ENCODE measurements at regions not wholly inside any gene's neighbourhood (a gene's known extent, or its start where the extent isn't known, plus 50 kb on each side); places are given as distances from the start of the nearest gene placed in this dataset.

- no peak overlapping the region for H3K27ac Mint-ChIP-seq
- CTCF ChIA-PET = no interaction called here
- no peaks in the 10 kb centered on the region for H3K9me3 Mint-ChIP-seq
- POLR2A ChIA-PET = no interaction called here
- peaks cover 2% of the 10 kb centered on the region for H3K4me1 Mint-ChIP-seq
- no peaks in the 10 kb centered on the region for H3K27me3 Mint-ChIP-seq
- H3K36me3 Mint-ChIP-seq (ENCODE audit: low read depth) = no peaks in the 10 kb centered on the region
- no peak for DNase-seq
- no peak overlapping the region for H3K4me3 Mint-ChIP-seq
Measured at GRCh38 chr5:173699966-173700365, 83.5 kb upstream of the BOD1 start.

- no peak for DNase-seq
- no peaks in the 10 kb centered on the region for H3K9me3 Mint-ChIP-seq
- ChIA-PET POLR2A (no interaction called here), CTCF (no interaction called here)
- H3K27me3 Mint-ChIP-seq = no peaks in the 10 kb centered on the region
- H3K27ac Mint-ChIP-seq = no peak overlapping the region
- no peak overlapping the region for H3K4me3 Mint-ChIP-seq
- H3K4me1 Mint-ChIP-seq = peaks cover under 1% of the 10 kb centered on the region
- no peaks in the 10 kb centered on the region for H3K36me3 Mint-ChIP-seq (ENCODE audit: low read depth)
Measured at GRCh38 chr5:173703466-173703865, 87.0 kb upstream of the BOD1 start.

- no peak for DNase-seq
- no peak overlapping the region for H3K27ac Mint-ChIP-seq
- no peak overlapping the region for H3K4me3 Mint-ChIP-seq
- H3K27me3 Mint-ChIP-seq = no peaks in the 10 kb centered on the region
- ChIA-PET CTCF (no interaction called here), POLR2A (no interaction called here)
- H3K4me1 Mint-ChIP-seq = no peaks in the 10 kb centered on the region
- no peaks in the 10 kb centered on the region for H3K9me3 Mint-ChIP-seq
- no peaks in the 10 kb centered on the region for H3K36me3 Mint-ChIP-seq (ENCODE audit: low read depth)
Measured at GRCh38 chr5:173704615-173705511, 88.4 kb upstream of the BOD1 start.

GRCh38 chr5:173705512-173706044 is 89.1 kb upstream of the BOD1 start:
- no peak overlapping the region for H3K4me3 Mint-ChIP-seq
- H3K36me3 Mint-ChIP-seq (ENCODE audit: low read depth) = no peaks in the 10 kb centered on the region
- no peaks in the 10 kb centered on the region for H3K4me1 Mint-ChIP-seq
- ChIA-PET POLR2A (no interaction called here), CTCF (no interaction called here)
- DNase-seq = no peak
- H3K27ac Mint-ChIP-seq = no peak overlapping the region
- no peaks in the 10 kb centered on the region for H3K9me3 Mint-ChIP-seq
- no peaks in the 10 kb centered on the region for H3K27me3 Mint-ChIP-seq

GRCh38 chr5:173706700-173707099 is 90.2 kb upstream of the BOD1 start:
- no peak overlapping the region for H3K4me3 Mint-ChIP-seq
- POLR2A ChIA-PET = no interaction called here
- CTCF ChIA-PET = interaction anchor here (1.2 kb wide), 1 partner anchor 266 kb away, joined by 3 read pairs; no protein-coding TSS in a partner anchor
- DNase-seq = no peak
- no peaks in the 10 kb centered on the region for H3K4me1 Mint-ChIP-seq
- no peaks in the 10 kb centered on the region for H3K36me3 Mint-ChIP-seq (ENCODE audit: low read depth)
- H3K27ac Mint-ChIP-seq = no peak overlapping the region
- no peaks in the 10 kb centered on the region for H3K9me3 Mint-ChIP-seq
- H3K27me3 Mint-ChIP-seq = no peaks in the 10 kb centered on the region

- POLR2A ChIA-PET = no interaction called here
- DNase-seq = no peak
- CTCF ChIA-PET = interaction anchor here (1.2 kb wide), 1 partner anchor 266 kb away, joined by 3 read pairs; no protein-coding TSS in a partner anchor
- Mint-ChIP-seq H3K27me3 (no peaks in the 10 kb centered on the region), H3K4me1 (no peaks in the 10 kb centered on the region), H3K27ac (no peak overlapping the region), H3K9me3 (no peaks in the 10 kb centered on the region), H3K36me3 (ENCODE audit: low read depth) (no peaks in the 10 kb centered on the region), H3K4me3 (no peak overlapping the region)
Measured at GRCh38 chr5:173707392-173707791, 90.9 kb upstream of the BOD1 start.

GRCh38 chr5:173709145-173709544 is 92.7 kb upstream of the BOD1 start:
- no peak for DNase-seq
- H3K4me3 Mint-ChIP-seq = no peak overlapping the region
- no peak overlapping the region for H3K27ac Mint-ChIP-seq
- H3K27me3 Mint-ChIP-seq = no peaks in the 10 kb centered on the region
- H3K4me1 Mint-ChIP-seq = no peaks in the 10 kb centered on the region
- H3K36me3 Mint-ChIP-seq (ENCODE audit: low read depth) = no peaks in the 10 kb centered on the region
- no peaks in the 10 kb centered on the region for H3K9me3 Mint-ChIP-seq
- ChIA-PET POLR2A (no interaction called here), CTCF (interaction anchor here (1.3 kb wide), 1 partner anchor 9 kb away, joined by 4 read pairs; no protein-coding TSS in a partner anchor)

GRCh38 chr5:173709761-173710160 is 93.3 kb upstream of the BOD1 start:
- CTCF ChIA-PET = interaction anchor here (0.5 kb wide), 1 partner anchor 847 kb away, joined by 5 read pairs; no protein-coding TSS in a partner anchor
- Mint-ChIP-seq H3K4me3 (no peak overlapping the region), H3K4me1 (no peaks in the 10 kb centered on the region), H3K27me3 (no peaks in the 10 kb centered on the region), H3K36me3 (ENCODE audit: low read depth) (no peaks in the 10 kb centered on the region), H3K9me3 (no peaks in the 10 kb centered on the region), H3K27ac (no peak overlapping the region)
- no peak for DNase-seq
- POLR2A ChIA-PET = no interaction called here

- Mint-ChIP-seq H3K27ac (no peak overlapping the region), H3K27me3 (no peaks in the 10 kb centered on the region), H3K4me1 (no peaks in the 10 kb centered on the region), H3K9me3 (no peaks in the 10 kb centered on the region), H3K36me3 (ENCODE audit: low read depth) (no peaks in the 10 kb centered on the region), H3K4me3 (no peak overlapping the region)
- ChIA-PET POLR2A (no interaction called here), CTCF (no interaction called here)
- no peak for DNase-seq
Measured at GRCh38 chr5:173710528-173710927, 94.1 kb upstream of the BOD1 start.

- H3K4me1 Mint-ChIP-seq = no peaks in the 10 kb centered on the region
- no peaks in the 10 kb centered on the region for H3K9me3 Mint-ChIP-seq
- CTCF ChIA-PET = no interaction called here
- no peaks in the 10 kb centered on the region for H3K36me3 Mint-ChIP-seq (ENCODE audit: low read depth)
- no peak overlapping the region for H3K27ac Mint-ChIP-seq
- no peak overlapping the region for H3K4me3 Mint-ChIP-seq
- POLR2A ChIA-PET = no interaction called here
- DNase-seq = no peak
- H3K27me3 Mint-ChIP-seq = no peaks in the 10 kb centered on the region
Measured at GRCh38 chr5:173711466-173711865, 95.0 kb upstream of the BOD1 start.

- H3K4me3 Mint-ChIP-seq = no peak overlapping the region
- CTCF ChIA-PET = no interaction called here
- H3K27me3 Mint-ChIP-seq = no peaks in the 10 kb centered on the region
- H3K9me3 Mint-ChIP-seq = no peaks in the 10 kb centered on the region
- H3K27ac Mint-ChIP-seq = no peak overlapping the region
- no peak for DNase-seq
- H3K4me1 Mint-ChIP-seq = no peaks in the 10 kb centered on the region
- no peaks in the 10 kb centered on the region for H3K36me3 Mint-ChIP-seq (ENCODE audit: low read depth)
- POLR2A ChIA-PET = no interaction called here
Measured at GRCh38 chr5:173712609-173713175, 96.2 kb upstream of the BOD1 start.

GRCh38 chr5:173714551-173715428 is 98.3 kb upstream of the BOD1 start:
- Mint-ChIP-seq H3K4me1 (no peaks in the 10 kb centered on the region), H3K36me3 (ENCODE audit: low read depth) (no peaks in the 10 kb centered on the region), H3K27ac (no peak overlapping the region), H3K27me3 (no peaks in the 10 kb centered on the region), H3K4me3 (no peak overlapping the region), H3K9me3 (no peaks in the 10 kb centered on the region)
- no peak for DNase-seq
- ChIA-PET CTCF (interaction anchor here (0.6 kb wide), 1 partner anchor 10 kb away, joined by 3 read pairs; no protein-coding TSS in a partner anchor), POLR2A (no interaction called here)

GRCh38 chr5:173715607-173716006 is 99.2 kb upstream of the BOD1 start:
- Mint-ChIP-seq H3K36me3 (ENCODE audit: low read depth) (no peaks in the 10 kb centered on the region), H3K4me3 (no peak overlapping the region), H3K9me3 (no peaks in the 10 kb centered on the region), H3K27me3 (no peaks in the 10 kb centered on the region), H3K4me1 (no peaks in the 10 kb centered on the region), H3K27ac (no peak overlapping the region)
- no peak for DNase-seq
- ChIA-PET CTCF (no interaction called here), POLR2A (no interaction called here)
